Putamen (tissue), 1 donor: ENCODE measurements at regions not wholly inside any gene's neighbourhood (a gene's known extent, or its start where the extent isn't known, plus 50 kb on each side); places are given as distances from the start of the nearest gene placed in this dataset.
"Not testable (repeated sequence)": the region's sequence is repeated elsewhere in the genome, so short reads cannot be mapped to it uniquely, and the experiment has no call there.

Experiments used
- DNase-seq: peaks from one replicate; pipeline ENCODE4 v3.0.0-alpha.2; 2016; ENCODE audit warnings: low spot score

GRCh38 chr22:26970809-26971394 is 313.5 kb downstream of the MIAT start:
- no peak for DNase-seq

- DNase-seq = no peak
Measured at GRCh38 chr22:26972286-26972685, 314.9 kb downstream of the MIAT start.

- DNase-seq = not testable (repeated sequence)
Measured at GRCh38 chr22:26972915-26973314, 315.5 kb downstream of the MIAT start.

GRCh38 chr22:26974034-26974433 is 316.6 kb downstream of the MIAT start:
- DNase-seq = no peak

GRCh38 chr22:26974914-26975803 is 317.8 kb downstream of the MIAT start:
- no peak for DNase-seq

GRCh38 chr22:26975865-26976264 is 318.5 kb downstream of the MIAT start:
- no peak for DNase-seq

GRCh38 chr22:26977741-26978376 is 320.5 kb downstream of the MIAT start:
- DNase-seq = no peak

GRCh38 chr22:26979294-26979693 is 321.9 kb downstream of the MIAT start:
- no peak for DNase-seq

GRCh38 chr22:26981111-26981510 is 323.7 kb downstream of the MIAT start:
- DNase-seq = no peak

GRCh38 chr22:26981541-26981940 is 324.2 kb downstream of the MIAT start:
- DNase-seq = no peak

- DNase-seq = no peak
Measured at GRCh38 chr22:26983311-26983710, 325.9 kb downstream of the MIAT start.

GRCh38 chr22:26985206-26985605 is 327.8 kb downstream of the MIAT start:
- no peak for DNase-seq

- DNase-seq = no peak
Measured at GRCh38 chr22:26985931-26986782, 328.8 kb downstream of the MIAT start.

- no peak for DNase-seq
Measured at GRCh38 chr22:26986884-26987283, 329.5 kb downstream of the MIAT start.

GRCh38 chr22:26990503-26991189 is 333.3 kb downstream of the MIAT start:
- no peak for DNase-seq

GRCh38 chr22:26992556-26992955 is 335.2 kb downstream of the MIAT start:
- DNase-seq = no peak

- no peak for DNase-seq
Measured at GRCh38 chr22:26993886-26994285, 336.5 kb downstream of the MIAT start.

GRCh38 chr22:26994801-26995200 is 337.4 kb downstream of the MIAT start:
- DNase-seq = no peak

- no peak for DNase-seq
Measured at GRCh38 chr22:26995235-26995634, 337.8 kb downstream of the MIAT start.

GRCh38 chr22:26996154-26996553 is 338.8 kb downstream of the MIAT start:
- DNase-seq = no peak

GRCh38 chr22:26998129-26998528 is 340.7 kb downstream of the MIAT start:
- DNase-seq = no peak

- no peak for DNase-seq
Measured at GRCh38 chr22:26998716-26999115, 341.3 kb downstream of the MIAT start.
